GM19238 (cell line): ENCODE measurements at regions not wholly inside any gene's neighbourhood (a gene's known extent, or its start where the extent isn't known, plus 50 kb on each side); places are given as distances from the start of the nearest gene placed in this dataset.

Source experiments
- DNase-seq: peaks from one replicate; pipeline ENCODE4 v3.0.0; 2011; ENCODE audit warnings: low spot score; ENCODE audit not compliant: insufficient read length

DNA sequence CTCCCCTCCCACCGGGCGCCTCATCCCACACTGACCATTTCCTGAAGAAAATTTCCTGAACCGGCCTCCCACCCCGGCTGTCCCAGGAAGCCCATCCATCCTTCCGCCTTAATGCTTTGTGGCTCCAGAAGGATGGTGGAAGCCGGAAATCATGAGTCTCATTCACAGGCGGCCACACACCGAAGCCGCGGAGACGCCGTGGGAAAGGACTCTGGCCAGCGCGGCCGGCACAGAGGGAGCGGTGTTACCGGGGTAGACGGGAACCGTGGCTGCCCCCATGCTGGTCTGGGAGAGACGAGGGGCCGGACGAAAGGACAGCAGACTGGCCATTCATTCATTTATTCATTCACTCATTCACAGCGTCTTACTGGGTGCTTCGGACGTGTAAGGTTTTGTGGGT, 326.8 kb downstream of the SEC14L1 start:
- no peak for DNase-seq

DNA sequence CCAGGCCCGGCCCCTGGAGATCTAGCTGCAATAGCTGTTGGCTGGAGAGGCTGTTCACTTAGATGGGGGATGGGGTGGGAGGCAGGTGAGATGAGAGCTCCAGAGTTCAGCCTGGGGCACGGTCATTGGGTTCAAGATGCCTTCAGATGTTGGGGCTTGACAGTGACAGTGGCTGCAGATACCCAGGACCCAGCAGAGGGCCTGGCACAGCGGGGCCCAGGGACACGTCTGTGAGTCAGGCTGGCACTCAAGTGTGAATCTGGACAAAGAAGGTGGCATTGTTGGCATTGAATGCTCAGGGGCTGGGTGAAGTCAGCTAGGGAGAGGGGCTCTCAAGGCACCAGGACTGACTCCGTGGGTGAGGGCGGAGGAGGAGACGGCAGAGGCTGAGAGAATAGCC, 328.1 kb downstream of the SEC14L1 start:
- no peak for DNase-seq

DNA sequence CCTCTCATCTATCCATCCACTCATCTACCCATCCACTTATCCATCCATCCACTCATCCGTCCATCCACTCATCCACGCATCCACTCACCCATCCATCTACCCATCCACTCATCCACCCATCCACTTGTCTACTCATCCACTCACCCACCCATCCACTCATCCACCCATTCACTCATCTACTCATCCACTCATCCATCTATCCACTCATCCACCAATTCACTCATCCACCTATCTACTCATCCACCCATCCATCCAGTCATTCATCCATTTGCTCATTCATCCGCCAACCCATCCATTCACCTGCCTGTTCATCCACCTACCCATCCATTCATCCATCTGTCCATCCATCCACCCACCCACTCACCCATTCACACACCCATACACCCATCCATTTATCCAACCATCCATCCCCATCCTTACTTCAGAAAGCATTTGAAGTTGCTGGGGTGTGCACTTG, 329.6 kb downstream of the SEC14L1 start:
- DNase-seq = no peak

DNA sequence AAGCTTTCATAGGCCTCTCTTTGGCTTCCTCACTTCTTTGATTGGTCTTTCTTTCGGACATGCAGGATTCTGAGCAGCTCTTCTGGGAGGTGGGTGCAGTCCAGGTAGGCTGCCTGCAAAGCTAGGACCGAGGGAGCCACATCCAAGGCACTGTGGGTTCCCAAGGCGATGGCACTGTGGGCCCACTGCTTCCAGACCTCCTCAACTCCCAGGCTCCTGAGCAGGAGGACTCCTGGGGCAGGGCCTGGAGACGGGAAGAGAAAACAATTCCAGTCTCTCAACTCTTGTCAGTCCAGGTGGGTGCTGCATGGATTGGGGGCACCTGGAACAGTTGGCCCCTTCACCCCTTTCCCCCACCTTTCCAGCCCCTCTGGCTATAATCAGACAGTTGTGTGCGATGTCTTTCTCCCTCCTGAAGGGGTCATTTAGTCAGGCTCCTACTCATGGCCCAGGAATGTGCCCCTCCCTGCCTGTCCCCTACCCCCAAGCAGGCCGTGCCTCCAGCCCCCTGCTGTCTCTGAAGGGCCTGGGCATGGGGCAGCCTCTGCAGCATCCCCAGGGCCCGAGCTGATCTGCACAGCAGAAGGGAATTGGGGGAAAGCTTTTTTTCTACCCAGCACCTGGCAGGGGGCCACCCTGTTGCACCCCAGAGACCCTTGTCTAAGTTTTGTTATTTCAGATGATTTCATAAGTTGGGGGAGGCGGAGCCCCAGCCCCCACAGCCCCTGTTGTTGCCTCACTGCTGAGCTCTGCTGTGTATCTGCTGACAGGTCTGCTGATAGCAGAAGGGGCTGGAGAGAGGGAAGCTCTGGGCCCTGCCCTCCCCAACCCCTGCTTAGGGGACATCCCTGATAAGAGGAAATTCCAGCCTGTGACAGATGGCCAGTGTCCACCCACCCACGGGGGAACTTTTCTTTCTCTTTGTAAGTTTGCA, 330.3 kb downstream of the SEC14L1 start:
- DNase-seq = no peak

DNA sequence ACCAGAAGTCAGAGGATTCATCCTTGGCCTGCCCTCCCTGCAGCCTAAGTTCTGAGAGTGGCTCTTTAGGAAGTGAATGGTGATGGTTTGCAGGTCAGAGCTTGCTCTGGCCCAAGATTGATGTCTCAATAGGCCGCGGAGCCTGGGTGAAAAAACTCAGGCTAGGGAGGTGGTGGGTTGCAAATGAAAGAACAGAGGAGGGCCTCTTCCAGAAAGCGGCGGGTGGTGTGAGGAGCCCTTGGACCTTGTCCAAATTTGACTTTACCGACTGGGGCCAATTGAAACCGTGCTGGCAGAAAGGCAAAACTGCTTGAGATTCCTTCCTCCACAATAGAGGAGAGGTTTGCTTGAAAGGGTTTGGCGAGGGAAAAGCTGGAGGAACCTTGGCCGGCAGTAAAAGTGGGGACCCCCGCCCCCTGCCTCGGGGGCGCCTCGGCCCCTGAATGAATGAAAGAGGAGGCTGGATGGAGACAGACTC, 331.3 kb downstream of the SEC14L1 start:
- no peak for DNase-seq

DNA sequence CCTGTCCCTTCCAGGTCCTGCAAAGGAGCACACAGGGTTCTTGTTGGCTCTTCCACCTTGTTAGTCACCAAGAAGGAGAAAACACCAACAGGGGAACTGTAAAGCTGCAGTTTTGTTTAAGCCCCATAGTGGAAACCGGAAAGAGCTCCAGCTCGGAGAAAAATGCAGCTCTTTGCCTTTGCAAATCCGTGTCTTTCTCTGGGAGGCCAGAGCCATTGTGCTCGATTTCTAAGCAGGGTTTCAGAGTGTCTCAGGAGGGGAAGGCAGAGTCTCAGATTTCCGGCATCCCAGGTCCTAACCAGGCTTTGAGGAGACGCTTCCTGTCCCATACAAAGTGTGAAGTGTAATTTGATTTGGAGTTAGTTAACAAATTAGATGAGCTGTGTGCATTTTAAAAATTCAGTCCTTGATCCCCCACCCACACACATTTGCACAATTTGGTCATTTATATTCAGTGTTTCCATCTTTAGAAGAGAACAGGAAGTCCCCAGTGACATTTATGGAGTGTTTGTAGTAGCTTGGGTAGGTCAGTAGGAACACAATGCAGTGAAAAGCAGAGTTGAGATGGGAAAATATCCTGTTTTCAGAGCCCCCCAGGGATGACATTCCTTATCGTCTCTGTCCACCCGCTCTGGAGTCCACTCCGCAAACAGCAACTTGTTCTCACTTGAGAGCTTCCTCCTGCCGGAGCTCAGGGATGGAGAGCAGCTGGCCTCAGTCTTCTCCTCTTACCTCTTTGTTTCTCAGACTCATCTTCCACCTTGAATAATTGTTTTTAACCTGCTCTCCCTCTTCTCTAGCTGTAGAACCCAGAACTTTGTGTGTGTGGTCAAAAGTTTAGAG, 331.9 kb downstream of the SEC14L1 start:
- no peak for DNase-seq

DNA sequence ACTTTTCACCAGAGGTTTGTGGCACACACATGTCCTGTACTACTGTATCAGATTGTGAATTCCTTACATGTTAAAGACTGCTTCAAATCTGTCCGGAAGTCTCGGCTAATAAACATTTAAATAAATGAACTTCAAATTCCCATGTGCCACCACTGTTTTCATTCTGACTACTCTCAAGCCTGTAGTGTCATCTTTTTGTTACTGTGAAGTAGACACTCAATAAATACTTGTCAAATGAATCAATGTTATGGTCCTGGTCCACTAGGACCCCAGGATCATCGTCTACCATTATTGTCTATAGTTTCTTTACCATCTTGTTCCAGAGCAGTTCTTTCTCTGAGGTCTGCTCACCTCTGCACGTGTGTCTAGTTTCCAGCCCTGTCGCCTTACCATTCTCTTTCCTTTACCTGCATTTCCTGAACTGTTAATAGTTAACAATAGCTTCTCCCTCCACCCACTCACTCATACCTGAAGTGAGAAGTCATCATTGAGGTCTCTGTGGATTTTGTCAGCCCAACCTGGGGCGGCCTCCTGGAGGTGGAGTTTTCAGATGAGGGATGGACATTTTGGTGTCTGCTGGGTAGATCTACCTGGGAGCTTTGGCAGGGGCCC, 333.0 kb downstream of the SEC14L1 start:
- DNase-seq = no peak

DNA sequence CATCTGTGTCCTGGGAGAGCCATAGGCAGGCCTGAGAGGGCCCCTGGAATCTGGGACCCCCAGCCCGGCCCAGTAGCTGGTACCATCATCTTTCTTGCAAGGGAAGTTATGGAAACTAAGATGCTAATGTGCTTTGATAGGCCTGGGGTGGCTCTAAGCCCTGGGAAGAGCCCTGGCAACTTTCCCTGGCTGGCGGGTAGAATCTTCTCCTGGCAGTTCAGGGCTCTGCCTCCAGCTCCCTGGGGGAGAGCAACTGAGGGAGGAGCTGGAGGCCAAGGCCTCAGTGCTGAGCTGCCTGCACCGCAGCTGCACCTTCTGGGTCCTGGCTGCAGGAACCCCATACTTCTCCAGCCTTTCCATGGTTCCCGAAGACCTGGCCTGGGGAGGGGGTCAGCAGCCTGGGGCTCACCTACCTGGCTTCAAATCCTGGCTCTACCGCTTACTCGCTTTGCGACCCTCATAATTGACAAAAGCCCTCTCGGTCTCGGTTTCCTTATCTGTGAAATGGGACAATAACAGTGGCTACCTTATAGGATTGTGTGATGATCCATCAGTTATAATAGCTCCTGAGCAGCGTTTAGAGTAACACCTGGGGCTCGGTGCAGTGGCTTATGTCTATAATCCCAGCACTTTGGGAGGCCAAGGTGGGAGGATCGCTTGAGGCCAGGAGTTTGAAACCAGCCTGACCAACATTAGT, 333.7 kb downstream of the SEC14L1 start:
- DNase-seq = no peak

DNA sequence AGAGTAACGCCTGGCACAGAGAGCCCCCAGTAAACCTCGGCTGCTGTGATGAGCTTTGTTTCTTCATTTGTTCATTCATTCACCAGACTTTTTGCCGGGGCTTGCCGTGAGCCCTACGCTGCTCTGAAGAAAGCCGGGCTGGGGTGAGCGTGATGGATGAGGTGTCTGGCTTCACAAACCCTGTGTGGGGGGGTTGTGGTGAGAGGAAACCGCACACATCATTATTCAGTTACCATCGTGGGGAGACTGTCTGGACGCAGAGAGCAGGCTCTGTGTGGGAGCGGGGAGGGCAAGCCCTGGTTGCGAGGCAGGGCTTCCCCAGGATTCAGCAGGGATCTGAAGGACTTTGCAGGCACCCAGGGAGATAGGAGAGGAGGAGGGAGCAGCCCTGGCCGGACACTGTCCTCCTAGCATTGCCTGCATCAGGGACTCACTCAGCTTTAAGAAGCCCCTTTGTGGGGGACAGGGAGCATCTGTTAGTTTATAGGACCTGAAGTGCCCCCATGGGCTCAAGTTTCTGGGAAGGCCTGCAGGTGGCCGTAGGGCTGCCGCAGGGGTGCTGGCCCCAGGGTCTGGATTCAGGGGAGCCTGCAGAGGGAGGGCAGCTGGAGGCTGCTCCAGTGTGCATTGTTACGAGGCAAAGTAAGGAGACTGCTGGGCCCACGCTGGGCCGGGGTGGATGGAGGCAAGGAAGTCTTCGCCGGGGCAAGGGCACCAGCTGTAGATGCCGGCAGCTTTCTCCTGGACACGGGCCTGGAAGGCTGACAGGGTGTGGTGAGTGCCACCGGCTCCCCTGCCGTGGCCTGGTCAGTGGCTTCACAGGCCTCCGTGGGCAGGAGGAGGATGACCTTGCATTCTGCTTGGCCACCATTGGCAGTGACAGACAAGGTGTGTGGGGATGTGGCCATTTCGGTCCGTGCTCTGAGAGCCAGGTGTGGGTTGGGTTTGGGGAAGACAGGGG, 334.5 kb downstream of the SEC14L1 start:
- DNase-seq = peak; percentile 54

DNA sequence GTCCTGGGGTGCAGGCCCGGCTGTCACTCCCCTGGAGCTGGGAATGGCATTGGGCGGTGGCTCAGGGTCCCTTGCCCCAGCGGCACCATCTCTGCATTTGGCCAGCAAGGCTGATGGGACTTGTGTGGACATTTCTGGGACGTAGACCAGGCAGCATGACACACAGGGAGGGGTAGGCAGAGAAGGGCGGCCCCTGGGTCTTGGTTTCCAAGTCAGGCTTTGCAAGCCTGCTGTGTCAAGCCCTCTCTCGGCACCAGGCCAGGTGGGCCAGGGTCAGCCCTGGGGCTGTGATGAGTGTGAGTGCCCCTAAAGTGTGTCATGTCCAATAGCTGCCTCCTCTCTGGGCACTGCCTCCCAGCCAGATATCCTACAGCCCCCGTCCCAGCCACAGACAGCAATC, 335.2 kb downstream of the SEC14L1 start:
- no peak for DNase-seq

DNA sequence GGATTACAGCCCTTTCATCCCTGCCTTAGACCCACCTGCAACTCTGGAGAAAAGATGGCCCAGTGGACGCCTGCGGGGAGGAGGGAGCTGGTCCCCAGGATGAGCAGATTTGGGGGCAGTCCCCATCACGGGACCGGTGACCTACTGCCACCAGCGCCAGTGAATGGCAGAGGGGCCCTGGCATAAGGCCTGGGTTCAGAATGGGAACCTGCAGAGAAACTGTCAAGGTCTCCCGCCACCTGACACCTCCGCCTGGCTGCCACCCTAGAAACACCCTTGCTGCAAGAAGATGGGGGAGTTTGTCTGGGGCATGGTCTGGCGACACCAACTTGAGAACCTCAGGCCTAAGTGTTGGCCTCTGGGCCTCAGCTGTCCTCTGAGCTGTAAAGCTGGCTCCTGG, 335.7 kb downstream of the SEC14L1 start:
- DNase-seq = no peak

DNA sequence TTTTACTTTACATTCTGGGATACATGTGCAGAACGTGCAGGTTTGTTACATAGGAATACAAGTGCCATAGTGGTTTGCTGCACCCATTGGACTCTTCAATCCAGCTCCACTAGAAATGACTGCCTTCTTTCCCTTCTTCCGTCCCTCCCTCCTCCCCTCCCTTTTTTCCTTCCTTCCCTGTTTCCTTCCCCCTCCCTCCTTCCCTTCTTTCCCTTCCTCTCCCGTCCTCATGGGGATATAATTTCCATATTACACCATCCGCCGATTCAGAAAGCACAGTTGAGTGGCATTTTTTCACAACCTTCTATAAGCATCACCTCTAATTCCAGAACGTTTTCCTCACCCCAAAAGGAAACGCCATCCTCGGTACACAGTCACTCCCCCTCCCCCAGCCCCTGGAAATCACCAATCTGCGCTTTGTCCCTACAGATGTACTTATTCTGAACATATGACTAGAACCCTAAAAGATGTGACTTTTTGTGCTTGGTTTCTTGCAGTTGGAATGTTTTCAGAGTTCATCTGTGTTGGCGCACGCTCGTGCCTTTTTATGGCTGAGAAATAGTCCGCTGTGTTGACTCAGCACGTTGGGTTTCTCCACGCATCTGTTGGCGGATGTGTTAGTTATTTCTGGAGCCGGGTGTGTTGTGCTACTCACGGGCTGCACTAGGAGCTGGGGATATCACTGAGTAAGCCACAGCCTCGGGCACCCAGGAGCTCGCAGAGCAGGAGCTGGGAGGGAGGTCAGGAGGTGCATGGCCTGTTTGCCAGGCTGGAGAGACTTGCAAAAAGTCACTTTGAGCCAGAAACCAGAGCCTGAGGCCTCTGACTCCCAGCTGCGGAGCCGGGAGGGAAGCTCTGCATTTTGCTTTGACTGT, 336.4 kb downstream of the SEC14L1 start:
- no peak for DNase-seq

DNA sequence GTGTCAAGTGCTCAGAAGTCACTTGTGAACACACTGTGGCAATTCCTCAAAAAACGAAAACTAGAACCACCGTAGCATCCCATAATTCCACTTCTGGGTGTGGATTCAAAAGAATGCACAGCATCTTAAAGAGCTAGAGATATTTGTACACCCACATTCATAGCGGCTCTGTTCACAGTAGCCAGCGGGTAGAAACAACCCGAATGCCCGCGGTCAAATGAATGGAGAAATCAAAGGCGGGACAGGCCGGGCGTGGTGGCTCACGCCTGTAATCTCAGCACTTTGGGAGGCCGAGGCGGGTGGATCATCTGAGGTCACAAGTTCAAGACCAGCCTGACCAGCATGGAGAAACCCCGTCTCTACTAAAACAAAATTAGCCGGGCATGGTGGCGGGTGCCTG, 337.5 kb downstream of the SEC14L1 start:
- DNase-seq = no peak

DNA sequence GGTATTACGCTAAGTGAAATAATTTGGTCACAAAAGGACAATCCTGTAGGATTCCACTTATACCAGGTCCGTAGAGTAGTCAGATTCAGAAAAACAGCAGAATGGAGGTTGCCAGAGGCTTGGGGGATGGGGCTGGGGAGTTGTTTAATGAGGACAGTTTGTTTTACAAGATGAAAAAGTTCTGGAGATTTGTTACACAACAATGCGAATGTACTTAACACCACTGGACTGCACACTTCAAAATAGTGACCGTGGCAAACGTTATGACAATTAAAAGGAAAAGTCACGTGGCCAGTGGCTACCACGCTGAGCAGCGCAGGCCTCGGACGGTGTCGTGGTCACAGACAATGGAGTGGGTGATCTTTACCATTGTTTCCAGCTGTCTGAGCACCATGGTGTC, 338.1 kb downstream of the SEC14L1 start:
- no peak for DNase-seq

DNA sequence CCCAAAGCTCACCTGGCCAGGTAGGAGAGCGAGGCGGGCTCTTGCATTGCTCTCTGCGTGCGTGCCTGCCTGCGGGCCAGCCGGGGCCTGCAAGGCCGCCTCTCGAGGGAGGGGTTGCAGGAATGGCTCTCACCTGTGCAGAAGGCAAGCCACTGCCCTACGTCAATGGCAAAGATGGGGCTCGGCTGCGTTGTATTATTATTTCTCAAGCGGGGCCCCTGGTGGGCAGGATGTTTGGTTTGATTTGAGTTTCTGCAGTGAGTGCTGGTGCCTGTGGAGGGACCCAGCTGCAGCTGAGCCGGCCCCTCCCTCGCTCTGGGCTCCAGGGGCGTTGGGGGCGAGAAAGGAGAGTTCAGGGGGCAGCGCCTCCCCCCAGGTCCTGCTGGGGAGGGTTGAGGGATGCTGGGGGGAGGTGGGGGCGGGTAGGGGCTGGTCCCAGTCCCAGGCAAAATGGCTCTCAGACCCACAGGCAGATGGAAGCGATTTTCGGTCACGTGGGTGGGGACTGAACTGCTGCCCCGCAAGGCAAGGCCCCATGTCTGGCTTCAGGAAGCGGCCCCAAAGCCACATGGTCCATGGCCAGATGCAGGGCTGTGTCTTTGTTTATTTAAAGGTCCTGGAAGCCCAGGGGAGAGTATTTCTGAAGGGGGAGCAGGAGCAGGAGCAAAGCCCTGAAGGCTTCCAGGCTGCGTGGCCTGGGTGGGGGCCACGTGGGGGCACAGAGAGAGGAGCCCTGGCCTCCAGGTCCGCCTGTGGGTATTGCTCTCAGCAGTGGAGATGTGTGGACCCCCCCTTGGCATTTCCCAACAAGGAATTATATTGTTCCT, 338.8 kb downstream of the SEC14L1 start:
- DNase-seq = no peak

DNA sequence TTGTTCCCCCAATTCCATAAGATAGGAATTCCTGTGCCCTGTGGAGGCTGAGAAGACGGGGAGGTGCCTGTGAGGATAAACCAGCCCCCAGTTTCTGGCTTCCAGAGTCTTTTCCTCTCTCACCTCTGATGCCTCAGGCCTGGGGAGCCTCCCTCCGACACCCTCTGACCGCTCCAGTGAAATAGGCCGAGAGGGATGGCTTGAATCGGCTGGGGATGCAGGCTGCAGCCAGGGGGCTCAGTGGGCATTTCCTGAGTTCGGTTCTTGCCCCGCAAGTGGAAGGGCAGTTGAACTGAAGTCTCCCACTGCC, 339.4 kb downstream of the SEC14L1 start:
- DNase-seq = no peak

DNA sequence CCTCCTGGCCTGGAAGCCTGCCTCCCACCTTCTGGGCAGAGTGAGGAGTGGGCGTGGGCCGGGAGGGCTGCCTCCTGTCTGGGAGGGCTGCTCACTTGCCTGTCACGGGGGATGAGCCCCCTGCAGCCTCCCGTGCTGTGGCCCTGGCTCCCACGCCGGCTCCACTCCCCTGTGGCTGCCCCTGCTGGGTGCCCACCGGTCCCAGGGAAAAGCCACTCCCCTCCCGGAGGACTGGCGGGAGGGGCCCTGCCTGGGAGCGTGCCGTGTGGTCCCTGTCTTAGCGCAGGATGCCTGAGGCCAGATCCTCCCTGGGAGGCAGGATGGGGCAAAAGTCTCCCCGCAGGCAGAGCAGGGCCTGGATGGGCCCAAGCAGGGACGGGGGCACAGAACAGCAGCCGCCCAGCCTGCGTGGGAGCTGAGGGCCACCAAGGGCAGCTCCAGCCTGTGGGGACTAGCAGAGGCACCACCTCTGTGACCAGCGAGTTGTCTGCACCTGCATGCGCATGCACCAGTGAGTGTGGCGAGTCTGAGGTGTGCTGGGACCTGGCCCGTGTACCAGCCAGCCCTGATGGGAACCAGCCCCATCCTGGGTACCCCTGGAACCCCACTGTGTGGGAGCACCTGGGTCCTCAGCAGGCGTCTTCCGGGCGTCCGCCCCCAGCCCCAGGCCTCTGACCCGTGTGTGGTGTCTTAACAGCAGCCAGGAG, 339.9 kb downstream of the SEC14L1 start:
- DNase-seq = no peak
